C4-2B (cell line): ENCODE measurements at regions not wholly inside any gene's neighbourhood (a gene's known extent, or its start where the extent isn't known, plus 50 kb on each side); places are given as distances from the start of the nearest gene placed in this dataset.

Experiments
- CTCF ChIP-seq: fragments of 450-650 bp; conservative IDR thresholded peaks from 2 replicates; pipeline ENCODE4 v1.5.1; 2017; ENCODE audit warnings: mild to moderate bottlenecking
- ZFX ChIP-seq: fragments of 450-650 bp; IDR thresholded peaks from 2 replicates; pipeline ENCODE4 v1.6.1; 2017

- TF ChIP-seq CTCF (no peak), ZFX (no peak)
Observed at GRCh38 chr14:82488473-82488872, 954.8 kb upstream of the SEL1L start.
